HEK293T (cell line): ENCODE measurements at regions not wholly inside any gene's neighbourhood (a gene's known extent, or its start where the extent isn't known, plus 50 kb on each side); places are given as distances from the start of the nearest gene placed in this dataset.

Experiments
- CTCF ChIA-PET: fragments of 350-600 bp; formaldehyde crosslinking; extraction: SDS; loops from one replicate; lab custom pipeline; 2021; ENCODE audit warnings: antibody characterized with exemption, inconsistent platforms; lab: Yijun Ruan, JAX
- POLR2A ChIA-PET: fragments of 350-600 bp; formaldehyde crosslinking; extraction: SDS; loops from one replicate; lab custom pipeline; 2020; ENCODE audit warnings: antibody characterized with exemption, inconsistent platforms; lab: Yijun Ruan, JAX
- DNase-seq: peaks from one replicate; pipeline ENCODE4 v3.0.0; 2012; ENCODE audit warnings: mixed read lengths; ENCODE audit errors: extremely low spot score
- ARNT ChIP-seq: fragments of 450-650 bp; IDR thresholded peaks from 2 replicates; pipeline ENCODE4 v1.6.1; 2017; ENCODE audit warnings: mild to moderate bottlenecking
- BHLHE40 ChIP-seq: fragments of 450-650 bp; IDR thresholded peaks from 2 replicates; pipeline ENCODE4 v1.6.1; 2016; ENCODE audit warnings: mild to moderate bottlenecking, moderate library complexity, borderline replicate concordance
- CTBP1 ChIP-seq: fragments of 450-650 bp; IDR thresholded peaks from 2 replicates; pipeline ENCODE4 v1.6.1; 2016; ENCODE audit warnings: borderline replicate concordance
- ELF4 ChIP-seq: fragments of 450-650 bp; IDR thresholded peaks from 2 replicates; pipeline ENCODE4 v1.6.1; 2017; ENCODE audit warnings: antibody characterized with exemption
- FOXA1 ChIP-seq: fragments of 450-650 bp; IDR thresholded peaks from 2 replicates; pipeline ENCODE4 v1.6.1; 2016; ENCODE audit warnings: mild to moderate bottlenecking
- FOXK2 ChIP-seq: fragments of 450-650 bp; IDR thresholded peaks from 2 replicates; pipeline ENCODE4 v1.6.1; 2016; ENCODE audit warnings: mild to moderate bottlenecking
- FOXM1 ChIP-seq: fragments of 450-650 bp; IDR thresholded peaks from 2 replicates; pipeline ENCODE4 v1.6.1; 2017; ENCODE audit warnings: mild to moderate bottlenecking, borderline replicate concordance
- HDGF ChIP-seq: fragments of 450-650 bp; IDR thresholded peaks from 2 replicates; pipeline ENCODE4 v1.6.1; 2017; ENCODE audit warnings: antibody characterized with exemption, borderline replicate concordance
- L3MBTL2 ChIP-seq: fragments of 450-650 bp; conservative IDR thresholded peaks from 2 replicates; pipeline ENCODE4 v1.6.1; 2016; ENCODE audit warnings: mild to moderate bottlenecking
- LEF1 ChIP-seq: fragments of 450-650 bp; IDR thresholded peaks from 2 replicates; pipeline ENCODE4 v1.6.1; 2017; ENCODE audit warnings: mild to moderate bottlenecking, borderline replicate concordance
- NFRKB ChIP-seq: fragments of 450-650 bp; IDR thresholded peaks from 2 replicates; pipeline ENCODE4 v1.6.1; 2016; ENCODE audit warnings: mild to moderate bottlenecking, moderate library complexity
- PKNOX1 ChIP-seq: fragments of 450-650 bp; IDR thresholded peaks from 2 replicates; pipeline ENCODE4 v1.6.1; 2016
- SP1 ChIP-seq: fragments of 450-650 bp; IDR thresholded peaks from 2 replicates; pipeline ENCODE4 v1.6.1; 2017
- SUZ12 ChIP-seq: fragments of 450-650 bp; IDR thresholded peaks from 2 replicates; pipeline ENCODE4 v1.6.1; 2016; ENCODE audit warnings: mild to moderate bottlenecking
- TARDBP ChIP-seq: fragments of 450-650 bp; IDR thresholded peaks from 2 replicates; pipeline ENCODE4 v1.6.1; 2016
- ZNF384 ChIP-seq: fragments of 450-650 bp; IDR thresholded peaks from 2 replicates; pipeline ENCODE4 v1.6.1; 2016

- TF ChIP-seq SUZ12: no peak
- no peak for TF ChIP-seq ELF4
- no peak for TF ChIP-seq TARDBP
- TF ChIP-seq PKNOX1: no peak
- no peak for TF ChIP-seq CTBP1
- TF ChIP-seq HDGF: no peak
- no peak for TF ChIP-seq BHLHE40
- no peak for TF ChIP-seq SP1
- no peak for TF ChIP-seq FOXK2
- TF ChIP-seq FOXA1: no peak
- no peak for TF ChIP-seq L3MBTL2
- no peak for TF ChIP-seq ZNF384
- TF ChIP-seq FOXM1: no peak
- no peak for TF ChIP-seq NFRKB
- TF ChIP-seq ARNT: no peak
- TF ChIP-seq LEF1: no peak
- CTCF ChIA-PET: interaction anchor here (0.7 kb wide), 1 partner anchor 1712 kb away, joined by 3 read pairs; no protein-coding TSS in a partner anchor
- no peak for DNase-seq
- POLR2A ChIA-PET: no interaction called here
These were observed 538.7 kb upstream of the POU3F2 start for GRCh38 chr6:98295515-98296175.

- ChIA-PET CTCF (no interaction called here), POLR2A (no interaction called here)
- DNase-seq: no peak
- no peak for TF ChIP-seq ZNF384
- TF ChIP-seq LEF1: no peak
- no peak for TF ChIP-seq BHLHE40
- TF ChIP-seq ARNT: no peak
- TF ChIP-seq ELF4: no peak
These were observed 525.8 kb upstream of the POU3F2 start for GRCh38 chr6:98308564-98308963.

- CTCF ChIA-PET: no interaction called here
- POLR2A ChIA-PET: no interaction called here
- DNase-seq: no peak
- no peak for TF ChIP-seq CTBP1
These were observed 523.9 kb upstream of the POU3F2 start for GRCh38 chr6:98310443-98310842.

- POLR2A ChIA-PET: no interaction called here
These were observed 510.8 kb upstream of the POU3F2 start for GRCh38 chr6:98323605-98324004.

GRCh38 chr6:98324446-98324845 lies 509.9 kb upstream of the POU3F2 start:
- DNase-seq: no peak
- CTCF ChIA-PET: no interaction called here
- POLR2A ChIA-PET: no interaction called here
- no peak for TF ChIP-seq NFRKB
- no peak for TF ChIP-seq L3MBTL2
- no peak for TF ChIP-seq ELF4

More at GRCh38 chr6:98323605-98324004, 510.8 kb upstream of the POU3F2 start:
- CTCF ChIA-PET: interaction anchor here (0.8 kb wide), 1 partner anchor 182 kb away, joined by 4 read pairs; no protein-coding TSS in a partner anchor
- TF ChIP-seq ELF4 (no peak), ZNF384 (no peak), NFRKB (no peak), FOXK2 (no peak), ARNT (no peak)
- DNase-seq: no peak

- TF ChIP-seq BHLHE40: no peak
- TF ChIP-seq TARDBP: no peak
- no peak for TF ChIP-seq NFRKB
- TF ChIP-seq CTBP1: no peak
- TF ChIP-seq ZNF384: no peak
- TF ChIP-seq FOXK2: no peak
- TF ChIP-seq FOXM1: no peak
- no peak for TF ChIP-seq ELF4
- TF ChIP-seq PKNOX1: no peak
- no peak for TF ChIP-seq FOXA1
- TF ChIP-seq ARNT: no peak
- TF ChIP-seq L3MBTL2: no peak
- TF ChIP-seq HDGF: no peak
- no peak for TF ChIP-seq SUZ12
- no peak for TF ChIP-seq SP1
- no peak for TF ChIP-seq LEF1
- DNase-seq: no peak
- ChIA-PET CTCF (no interaction called here), POLR2A (no interaction called here)
These were observed 509.0 kb upstream of the POU3F2 start for GRCh38 chr6:98325366-98325765.

- DNase-seq: no peak
- TF ChIP-seq ZNF384 (no peak), NFRKB (no peak), CTBP1 (no peak), FOXM1 (no peak), BHLHE40 (no peak), LEF1 (no peak), FOXA1 (no peak), TARDBP (no peak), PKNOX1 (no peak), HDGF (no peak), ARNT (no peak), SP1 (no peak), L3MBTL2 (no peak), ELF4 (no peak), FOXK2 (no peak)
- ChIA-PET POLR2A (no interaction called here), CTCF (no interaction called here)
These were observed 501.1 kb upstream of the POU3F2 start for GRCh38 chr6:98333273-98333672.
